ACHN (cell line): ENCODE measurements at regions not wholly inside any gene's neighbourhood (a gene's known extent, or its start where the extent isn't known, plus 50 kb on each side); places are given as distances from the start of the nearest gene placed in this dataset.
"Not testable (repeated sequence)": the region's sequence is repeated elsewhere in the genome, so short reads cannot be mapped to it uniquely, and the experiment has no call there.

Source experiments
- DNase-seq: peaks from one replicate; pipeline ENCODE4 v3.0.0-alpha.2; 2015
- in situ Hi-C: cut with HindIII; loops from 2 replicates; pipeline ENCODE4 v1.10.0; 2017; ENCODE audit warnings: low sequenced_read_pairs, low pct_ligation_motif_present, low pct_unique_long_range_greater_than_20kb

- in situ Hi-C loops: no loop called here
- no peak for DNase-seq
Measured at GRCh38 chr3:127066635-127067034, 83.7 kb downstream of the PLXNA1 start.

- in situ Hi-C loops: no loop called here
- no peak for DNase-seq
Measured at GRCh38 chr3:127067116-127067910, 84.4 kb downstream of the PLXNA1 start.

- in situ Hi-C loops: no loop called here
- no peak for DNase-seq
Measured at GRCh38 chr3:127068111-127068810, 85.3 kb downstream of the PLXNA1 start.

- in situ Hi-C loops: no loop called here
- no peak for DNase-seq
Measured at GRCh38 chr3:127068871-127069270, 86.0 kb downstream of the PLXNA1 start.

GRCh38 chr3:127069814-127070440 is 87.0 kb downstream of the PLXNA1 start:
- no peak for DNase-seq
- in situ Hi-C loops: no loop called here

GRCh38 chr3:127070776-127071175 is 87.9 kb downstream of the PLXNA1 start:
- no peak for DNase-seq
- in situ Hi-C loops: no loop called here

- in situ Hi-C loops: no loop called here
Measured at GRCh38 chr3:127071597-127072001, 88.7 kb downstream of the PLXNA1 start.

GRCh38 chr3:127072221-127072771 is 89.4 kb downstream of the PLXNA1 start:
- DNase-seq: no peak
- in situ Hi-C loops: no loop called here

More at GRCh38 chr3:127071597-127072001, 88.7 kb downstream of the PLXNA1 start:
- DNase-seq: no peak

GRCh38 chr3:127072971-127073783 is 90.3 kb downstream of the PLXNA1 start:
- in situ Hi-C loops: no loop called here
- no peak for DNase-seq

GRCh38 chr3:127073941-127074820 is 91.3 kb downstream of the PLXNA1 start:
- DNase-seq: no peak
- in situ Hi-C loops: no loop called here

GRCh38 chr3:127074900-127075360 is 92.0 kb downstream of the PLXNA1 start:
- peak; percentile 88 for DNase-seq
- in situ Hi-C loops: no loop called here

GRCh38 chr3:127076166-127076992 is 93.5 kb downstream of the PLXNA1 start:
- DNase-seq, in situ Hi-C loops: not testable (repeated sequence)

GRCh38 chr3:127077068-127077467 is 94.2 kb downstream of the PLXNA1 start:
- no peak for DNase-seq
- in situ Hi-C loops: no loop called here

GRCh38 chr3:127077505-127078064 is 94.7 kb downstream of the PLXNA1 start:
- in situ Hi-C loops: no loop called here
- no peak for DNase-seq

- in situ Hi-C loops: no loop called here
- no peak for DNase-seq
Measured at GRCh38 chr3:127078626-127079025, 95.7 kb downstream of the PLXNA1 start.

- DNase-seq: no peak
- in situ Hi-C loops: no loop called here
Measured at GRCh38 chr3:127079211-127079610, 96.3 kb downstream of the PLXNA1 start.
